Kidney (tissue), 13 donors: ENCODE measurements at regions not wholly inside any gene's neighbourhood (a gene's known extent, or its start where the extent isn't known, plus 50 kb on each side); places are given as distances from the start of the nearest gene placed in this dataset.

ENCODE experiments used
- DNase-seq, 5 donors: peaks; one replicate each; pipeline ENCODE4 v3.0.0-alpha.2; 2013 to 2020
- FAIRE-seq: peaks from 2 replicates; lab custom pipeline; 2012; peaks lifted over from hg19 to GRCh38; lab: Jason Lieb, UNC
- H3K27ac ChIP-seq, 2 donors: one replicate each; pipeline ENCODE4 v1.7.0; 2013; ENCODE audit warnings: low read depth in 2 of 2, low read length in 2 of 2, inconsistent platforms in 1 of 2
- H3K27me3 ChIP-seq: one replicate; pipeline ENCODE4 v1.7.1; 2013; ENCODE audit warnings: low read length, inconsistent platforms; ENCODE audit not compliant: control insufficient read depth, insufficient read depth
- H3K36me3 ChIP-seq, 3 donors: one replicate each; pipeline versions ENCODE4 v1.7.0 to v1.7.1; 2013; ENCODE audit warnings: low read length in 3 of 3, control low read depth in 1 of 3, inconsistent platforms in 1 of 3; ENCODE audit not compliant: insufficient read depth in 3 of 3, control insufficient read depth in 2 of 3
- H3K4me1 ChIP-seq, 3 donors: one replicate each; pipeline versions ENCODE4 v1.7.0 to v1.7.1; 2013; ENCODE audit warnings: low read length in 3 of 3, inconsistent platforms in 1 of 3, low read depth in 1 of 3; ENCODE audit not compliant: control insufficient read depth in 2 of 3, insufficient read depth in 2 of 3
- H3K4me3 ChIP-seq, 3 donors: one replicate each; pipeline versions ENCODE4 v1.7.0 to v1.8.1; 2013; ENCODE audit warnings: low read length in 3 of 3, control low read depth in 1 of 3, inconsistent platforms in 1 of 3
- H3K9ac ChIP-seq, 3 donors: one replicate each; pipeline versions ENCODE4 v1.7.0 to v1.7.1; 2013; ENCODE audit warnings: low read length in 3 of 3, control low read depth in 1 of 3, inconsistent platforms in 1 of 3
- H3K9me3 ChIP-seq, 3 donors: one replicate each; pipeline versions ENCODE4 v1.7.0 to v1.7.1; 2013; ENCODE audit warnings: low read length in 3 of 3, control low read depth in 1 of 3, inconsistent platforms in 1 of 3; ENCODE audit not compliant: control insufficient read depth in 2 of 3, insufficient read depth in 1 of 3
- intact Hi-C: fragments of 100-400 bp; cut with DNase I; formaldehyde crosslinking; loops from one replicate; pipeline ENCODE4 v1.11.1; 2022
- TF ChIP-seq, protein P1 (sequence below): IDR thresholded peaks from 3 replicates; pipeline ENCODE4 v1.5.1; 2012; ENCODE audit warnings: mild to moderate bottlenecking, moderate library complexity, borderline replicate concordance; ENCODE audit not compliant: insufficient read depth; ENCODE audit errors: extremely low read depth
- donor health status: control.
- donor health status: control.
- donor health status: control.
- donor health status: control.
- donor health status: control.
- donor health status: DM: yes; HTN: yes; CAD: no.
- donor health status: Normal renal cell carcinoma (clear cell type).

DNA sequence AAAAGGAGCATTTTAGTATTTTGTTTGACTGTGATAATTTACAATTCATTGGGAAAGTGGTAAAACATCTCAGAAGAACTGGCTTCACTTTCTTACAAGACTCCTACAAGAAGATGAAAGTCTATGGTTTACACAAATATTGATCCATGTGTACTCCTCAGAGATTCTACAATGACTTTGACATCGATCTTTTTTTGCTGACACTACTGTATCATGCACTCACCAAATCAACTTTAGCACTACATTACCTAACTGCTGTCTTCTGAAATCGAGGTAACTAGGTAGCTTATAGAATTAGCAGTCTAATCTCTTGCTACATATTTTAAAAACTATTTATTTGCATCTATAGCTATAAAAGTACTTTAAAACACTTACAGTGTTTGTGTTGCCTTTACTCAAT, 757.6 kb downstream of the TBL1XR1 start:
- Histone ChIP-seq H3K9me3 (no peaks in the 10 kb centered on the region), H3K27ac (no peak overlapping the region), H3K36me3 (no peaks in the 10 kb centered on the region), H3K9ac (no peak overlapping the region), H3K4me1 (no peaks in the 10 kb centered on the region), H3K27me3 (no peaks in the 10 kb centered on the region), H3K4me3 (no peak overlapping the region)
- FAIRE-seq (no peak), DNase-seq (no peak)
- intact Hi-C loops, result no loop called here
- TF ChIP-seq, protein P1, sequence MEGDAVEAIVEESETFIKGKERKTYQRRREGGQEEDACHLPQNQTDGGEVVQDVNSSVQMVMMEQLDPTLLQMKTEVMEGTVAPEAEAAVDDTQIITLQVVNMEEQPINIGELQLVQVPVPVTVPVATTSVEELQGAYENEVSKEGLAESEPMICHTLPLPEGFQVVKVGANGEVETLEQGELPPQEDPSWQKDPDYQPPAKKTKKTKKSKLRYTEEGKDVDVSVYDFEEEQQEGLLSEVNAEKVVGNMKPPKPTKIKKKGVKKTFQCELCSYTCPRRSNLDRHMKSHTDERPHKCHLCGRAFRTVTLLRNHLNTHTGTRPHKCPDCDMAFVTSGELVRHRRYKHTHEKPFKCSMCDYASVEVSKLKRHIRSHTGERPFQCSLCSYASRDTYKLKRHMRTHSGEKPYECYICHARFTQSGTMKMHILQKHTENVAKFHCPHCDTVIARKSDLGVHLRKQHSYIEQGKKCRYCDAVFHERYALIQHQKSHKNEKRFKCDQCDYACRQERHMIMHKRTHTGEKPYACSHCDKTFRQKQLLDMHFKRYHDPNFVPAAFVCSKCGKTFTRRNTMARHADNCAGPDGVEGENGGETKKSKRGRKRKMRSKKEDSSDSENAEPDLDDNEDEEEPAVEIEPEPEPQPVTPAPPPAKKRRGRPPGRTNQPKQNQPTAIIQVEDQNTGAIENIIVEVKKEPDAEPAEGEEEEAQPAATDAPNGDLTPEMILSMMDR, result no peak

DNA sequence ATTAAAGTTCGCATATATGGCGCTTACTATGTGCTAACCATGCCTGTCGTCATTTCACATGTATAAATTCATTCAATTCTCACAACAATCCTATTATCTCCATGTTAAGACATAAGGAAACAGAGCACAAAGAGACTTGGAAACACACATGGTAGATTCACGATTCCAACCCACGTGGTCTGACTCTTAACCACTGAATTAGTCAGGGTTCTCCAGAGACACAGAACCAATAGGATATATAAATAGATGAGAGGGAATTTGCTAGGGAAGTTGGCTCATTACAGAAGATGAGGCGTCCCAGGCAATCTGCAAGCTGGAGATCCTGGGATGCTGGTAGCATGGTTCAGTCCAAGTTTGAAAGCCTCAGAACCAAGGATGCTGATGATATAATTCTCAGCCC, 765.3 kb downstream of the TBL1XR1 start:
- Histone ChIP-seq H3K4me3 (no peak overlapping the region), H3K27ac (no peak overlapping the region), H3K27me3 (no peaks in the 10 kb centered on the region), H3K9ac (no peak overlapping the region), H3K9me3 (no peaks in the 10 kb centered on the region), H3K4me1 (no peaks in the 10 kb centered on the region), H3K36me3 (no peaks in the 10 kb centered on the region)
- no peak for DNase-seq
- FAIRE-seq, result no peak
- intact Hi-C loops, result no loop called here
- TF ChIP-seq, protein P1, result no peak

DNA sequence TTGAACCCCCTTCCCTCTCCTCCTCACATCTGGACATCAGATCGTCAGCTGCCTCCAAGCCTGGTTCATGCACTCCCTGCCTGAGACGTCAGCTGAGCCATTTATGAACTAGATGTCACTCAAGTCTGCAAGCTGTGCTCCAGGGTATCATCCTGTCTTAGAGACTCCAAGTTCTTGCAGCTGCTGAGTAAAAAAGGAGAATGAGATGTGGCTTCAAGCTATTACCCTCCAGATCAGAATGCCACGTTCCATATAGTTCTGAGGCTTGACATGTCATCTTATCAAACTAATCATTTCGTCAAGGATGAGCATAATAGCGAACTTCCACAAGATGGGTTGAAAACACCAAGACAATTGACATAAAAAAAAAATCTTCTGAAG, 766.3 kb downstream of the TBL1XR1 start:
- no peak overlapping the region for H3K27ac ChIP-seq
- H3K27me3 ChIP-seq, result no peaks in the 10 kb centered on the region
- no peak for FAIRE-seq
- TF ChIP-seq, protein P1, result no peak
- no peaks in the 10 kb centered on the region for H3K36me3 ChIP-seq
- DNase-seq, result no peak
- no peaks in the 10 kb centered on the region for H3K9me3 ChIP-seq
- no peak overlapping the region for H3K4me3 ChIP-seq
- intact Hi-C loops, result no loop called here
- no peaks in the 10 kb centered on the region for H3K4me1 ChIP-seq
- no peak overlapping the region for H3K9ac ChIP-seq
